Neural crest cell (in vitro differentiated cells): ENCODE measurements at regions not wholly inside any gene's neighbourhood (a gene's known extent, or its start where the extent isn't known, plus 50 kb on each side); places are given as distances from the start of the nearest gene placed in this dataset.

Experiments
- DNase-seq: peaks from one replicate; pipeline ENCODE4 v3.0.0; 2021; ENCODE audit warnings: low read depth, mixed read lengths, low spot score
- H3K27ac Mint-ChIP-seq: one replicate; pipeline ENCODE4 v1.8.0; 2021; ENCODE audit warnings: mild to moderate bottlenecking, mixed read lengths; ENCODE audit not compliant: unreplicated experiment
- H3K27me3 Mint-ChIP-seq: 2 replicates; pipeline ENCODE4 v1.8.0; 2021; ENCODE audit warnings: low read depth, mild to moderate bottlenecking, mixed read lengths
- H3K36me3 Mint-ChIP-seq: 2 replicates; pipeline ENCODE4 v1.8.0; 2021; ENCODE audit warnings: low read depth, mild to moderate bottlenecking, mixed read lengths
- H3K4me1 Mint-ChIP-seq: 2 replicates; pipeline ENCODE4 v1.8.0; 2021; ENCODE audit warnings: mixed read lengths
- H3K4me3 Mint-ChIP-seq: one replicate; pipeline ENCODE4 v1.8.0; 2021; ENCODE audit warnings: mild to moderate bottlenecking, mixed read lengths
- H3K9me3 Mint-ChIP-seq: 2 replicates; pipeline ENCODE4 v1.8.0; 2021; ENCODE audit warnings: mixed read lengths
- TF ChIP-seq, protein P1 (sequence below): fragments of 200-600 bp; sonication (generic); conservative IDR thresholded peaks from 2 replicates; pipeline ENCODE4 v1.5.0; 2021; ENCODE audit warnings: antibody characterized with exemption, mild to moderate bottlenecking

DNA sequence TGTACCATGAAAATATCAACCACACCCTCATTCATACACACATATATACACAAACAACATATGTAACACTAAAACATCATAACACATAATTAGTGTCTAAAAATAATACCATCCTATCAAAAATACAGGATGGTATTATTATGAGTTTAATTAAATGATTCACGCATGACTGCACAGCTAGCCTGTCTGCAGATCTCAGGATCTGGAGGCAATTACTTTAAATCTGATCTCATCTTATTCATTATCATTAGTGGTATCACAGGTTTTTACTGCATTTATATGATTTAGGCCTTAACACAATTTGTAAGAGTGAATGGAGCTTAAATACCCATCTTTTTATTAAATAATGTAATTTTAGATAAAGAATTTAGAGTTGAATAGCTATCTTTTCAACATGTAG, 443.4 kb upstream of the LINC00305 start:
- H3K27ac Mint-ChIP-seq = no peak overlapping the region
- H3K4me3 Mint-ChIP-seq = no peak overlapping the region
- no peaks in the 10 kb centered on the region for H3K4me1 Mint-ChIP-seq
- no peak for DNase-seq
- H3K27me3 Mint-ChIP-seq = no peaks in the 10 kb centered on the region
- TF ChIP-seq, protein P1, sequence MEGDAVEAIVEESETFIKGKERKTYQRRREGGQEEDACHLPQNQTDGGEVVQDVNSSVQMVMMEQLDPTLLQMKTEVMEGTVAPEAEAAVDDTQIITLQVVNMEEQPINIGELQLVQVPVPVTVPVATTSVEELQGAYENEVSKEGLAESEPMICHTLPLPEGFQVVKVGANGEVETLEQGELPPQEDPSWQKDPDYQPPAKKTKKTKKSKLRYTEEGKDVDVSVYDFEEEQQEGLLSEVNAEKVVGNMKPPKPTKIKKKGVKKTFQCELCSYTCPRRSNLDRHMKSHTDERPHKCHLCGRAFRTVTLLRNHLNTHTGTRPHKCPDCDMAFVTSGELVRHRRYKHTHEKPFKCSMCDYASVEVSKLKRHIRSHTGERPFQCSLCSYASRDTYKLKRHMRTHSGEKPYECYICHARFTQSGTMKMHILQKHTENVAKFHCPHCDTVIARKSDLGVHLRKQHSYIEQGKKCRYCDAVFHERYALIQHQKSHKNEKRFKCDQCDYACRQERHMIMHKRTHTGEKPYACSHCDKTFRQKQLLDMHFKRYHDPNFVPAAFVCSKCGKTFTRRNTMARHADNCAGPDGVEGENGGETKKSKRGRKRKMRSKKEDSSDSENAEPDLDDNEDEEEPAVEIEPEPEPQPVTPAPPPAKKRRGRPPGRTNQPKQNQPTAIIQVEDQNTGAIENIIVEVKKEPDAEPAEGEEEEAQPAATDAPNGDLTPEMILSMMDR = no peak
- H3K9me3 Mint-ChIP-seq = no peaks in the 10 kb centered on the region
- no peaks in the 10 kb centered on the region for H3K36me3 Mint-ChIP-seq

DNA sequence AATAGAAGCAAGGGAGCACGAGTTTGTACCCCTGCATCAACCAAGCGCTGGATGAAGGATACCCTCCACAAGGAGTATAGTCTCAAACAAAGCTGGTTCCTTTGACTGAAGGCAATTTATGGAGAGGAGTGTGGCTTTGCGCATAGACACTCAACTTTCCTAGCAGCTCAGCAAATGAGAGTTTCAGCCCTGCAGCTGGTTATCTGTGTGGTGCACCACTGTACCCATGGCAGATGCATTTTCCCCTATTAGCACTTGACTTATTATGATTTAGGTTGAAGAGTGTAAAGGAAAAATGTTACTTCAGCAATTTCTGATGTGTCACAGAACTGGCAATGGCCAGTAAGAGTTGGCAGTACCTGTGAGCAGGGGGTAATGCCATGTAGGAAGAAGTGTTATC, 440.1 kb upstream of the LINC00305 start:
- Mint-ChIP-seq H3K27me3 (no peaks in the 10 kb centered on the region), H3K4me1 (no peaks in the 10 kb centered on the region), H3K36me3 (no peaks in the 10 kb centered on the region), H3K9me3 (no peaks in the 10 kb centered on the region), H3K4me3 (no peak overlapping the region), H3K27ac (no peak overlapping the region)
- TF ChIP-seq, protein P1 = no peak
- DNase-seq = no peak

DNA sequence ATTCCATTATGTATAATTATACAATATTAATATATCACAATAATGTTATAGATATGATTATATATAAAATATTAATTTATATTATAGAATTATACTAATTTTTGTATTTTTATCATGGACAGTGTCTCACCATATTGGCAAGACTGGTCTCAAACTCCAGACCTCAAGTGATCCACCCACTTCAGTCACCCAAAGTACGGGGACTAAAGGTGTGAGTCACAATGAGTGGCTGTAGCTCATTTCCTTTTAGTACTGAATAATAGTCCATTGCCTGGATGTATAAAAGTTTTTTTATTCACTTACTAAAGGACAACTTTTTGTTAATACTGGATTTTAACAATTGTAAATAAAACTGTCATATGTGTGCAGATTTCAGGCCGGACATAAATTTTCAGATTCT, 417.6 kb upstream of the LINC00305 start:
- Mint-ChIP-seq H3K27ac (no peak overlapping the region), H3K9me3 (peaks cover 16% of the 10 kb centered on the region), H3K27me3 (no peaks in the 10 kb centered on the region), H3K36me3 (peaks cover 5% of the 10 kb centered on the region), H3K4me1 (no peaks in the 10 kb centered on the region), H3K4me3 (no peak overlapping the region)
- TF ChIP-seq, protein P1 = no peak
- no peak for DNase-seq

DNA sequence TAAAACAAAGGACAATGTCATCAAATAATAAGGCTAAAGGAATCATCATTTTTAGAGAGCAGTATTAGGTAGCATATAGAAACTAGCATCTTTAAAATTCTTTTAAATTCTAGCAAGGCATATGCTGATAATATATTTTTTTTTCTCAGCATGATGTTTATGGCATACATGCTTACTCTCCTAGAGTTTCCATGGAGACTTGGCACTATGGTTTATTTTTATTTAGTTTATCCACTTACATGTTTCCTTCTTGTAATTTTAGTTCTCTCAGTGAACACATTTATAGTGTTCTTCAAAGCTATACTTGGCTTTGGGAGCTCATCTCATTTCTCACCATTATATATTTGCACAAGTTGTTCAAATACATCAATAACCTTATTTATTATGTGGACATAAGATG, 413.8 kb upstream of the LINC00305 start:
- peaks cover 2% of the 10 kb centered on the region for H3K36me3 Mint-ChIP-seq
- peaks cover 8% of the 10 kb centered on the region for H3K9me3 Mint-ChIP-seq
- H3K4me1 Mint-ChIP-seq = no peaks in the 10 kb centered on the region
- no peak for DNase-seq
- H3K27ac Mint-ChIP-seq = no peak overlapping the region
- no peaks in the 10 kb centered on the region for H3K27me3 Mint-ChIP-seq
- TF ChIP-seq, protein P1 = no peak
- no peak overlapping the region for H3K4me3 Mint-ChIP-seq

DNA sequence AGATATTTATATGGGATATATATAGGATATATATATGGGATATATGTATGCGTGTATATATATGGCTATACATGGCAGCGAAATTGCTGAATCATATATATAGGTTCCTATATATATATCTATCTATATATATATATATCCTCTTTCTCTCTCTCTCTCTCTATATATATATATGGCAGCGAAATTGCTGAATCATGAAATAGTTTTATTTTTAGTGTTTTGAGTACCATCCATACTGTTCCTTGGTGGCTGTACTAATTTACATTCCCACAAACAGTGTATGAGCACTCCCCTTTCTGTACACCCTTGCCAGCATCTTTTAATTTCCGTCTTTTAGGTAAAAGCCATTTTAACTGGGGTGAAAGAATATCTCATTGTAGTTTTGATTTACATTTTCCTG, 397.6 kb upstream of the LINC00305 start:
- no peak for DNase-seq
- Mint-ChIP-seq H3K27me3 (no peaks in the 10 kb centered on the region), H3K27ac (no peak overlapping the region), H3K4me1 (no peaks in the 10 kb centered on the region), H3K9me3 (no peaks in the 10 kb centered on the region), H3K4me3 (no peak overlapping the region), H3K36me3 (no peaks in the 10 kb centered on the region)
- TF ChIP-seq, protein P1 = no peak

DNA sequence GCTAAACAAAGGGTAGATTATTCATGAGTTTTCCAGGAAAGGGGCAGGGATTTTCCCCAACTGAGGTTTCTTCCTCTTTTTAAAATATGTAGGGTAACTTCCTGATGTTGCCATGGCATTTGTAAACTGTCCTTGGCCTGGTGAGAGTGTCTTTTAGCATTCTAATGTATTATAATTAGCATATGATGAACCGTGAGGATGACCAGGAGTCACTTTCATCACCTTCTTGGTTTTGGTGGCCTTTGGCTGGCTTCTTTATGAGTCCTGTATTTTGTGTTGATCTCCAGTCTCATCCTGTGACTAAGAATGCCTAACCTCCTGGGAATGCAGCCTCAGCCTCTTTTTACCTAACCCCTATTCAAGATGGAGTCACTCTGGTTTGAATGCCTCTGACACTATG, 391.0 kb upstream of the LINC00305 start:
- Mint-ChIP-seq H3K9me3 (peaks cover 5% of the 10 kb centered on the region), H3K4me3 (no peak overlapping the region), H3K27me3 (no peaks in the 10 kb centered on the region), H3K36me3 (peaks cover 3% of the 10 kb centered on the region), H3K4me1 (no peaks in the 10 kb centered on the region), H3K27ac (no peak overlapping the region)
- no peak for DNase-seq
- TF ChIP-seq, protein P1 = no peak
